UCSD-AML1 (cell line): ENCODE measurements at regions not wholly inside any gene's neighbourhood (a gene's known extent, or its start where the extent isn't known, plus 50 kb on each side); places are given as distances from the start of the nearest gene placed in this dataset.

Experiments
- DNase-seq: peaks from one replicate; lab custom pipeline; 2025; ENCODE audit not compliant: unreplicated experiment; lab: John Stamatoyannopoulos, UW

GRCh38 chr16:66212428-66212827, 154.1 kb upstream of the CDH5 start:
- no peak for DNase-seq

- DNase-seq, result no peak
Measured at GRCh38 chr16:66211651-66212050, 154.8 kb upstream of the CDH5 start.

GRCh38 chr16:66207883-66208265, 158.6 kb upstream of the CDH5 start:
- no peak for DNase-seq

- DNase-seq, result no peak
Measured at GRCh38 chr16:66207139-66207882, 159.2 kb upstream of the CDH5 start.

GRCh38 chr16:66206363-66206762, 160.1 kb upstream of the CDH5 start:
- DNase-seq, result no peak

GRCh38 chr16:66205287-66206231, 160.9 kb upstream of the CDH5 start:
- DNase-seq, result no peak

- DNase-seq, result no peak
Measured at GRCh38 chr16:66204756-66205155, 161.7 kb upstream of the CDH5 start.

GRCh38 chr16:66203476-66203875, 163.0 kb upstream of the CDH5 start:
- DNase-seq, result no peak

- DNase-seq, result no peak
Measured at GRCh38 chr16:66199189-66199588, 167.3 kb upstream of the CDH5 start.

GRCh38 chr16:66198641-66199040, 167.8 kb upstream of the CDH5 start:
- DNase-seq, result no peak

- no peak for DNase-seq
Measured at GRCh38 chr16:66197668-66198278, 168.7 kb upstream of the CDH5 start.

- DNase-seq, result no peak
Measured at GRCh38 chr16:66196770-66197169, 169.7 kb upstream of the CDH5 start.

- DNase-seq, result no peak
Measured at GRCh38 chr16:66194866-66195265, 171.6 kb upstream of the CDH5 start.

GRCh38 chr16:66193543-66194229, 172.8 kb upstream of the CDH5 start:
- DNase-seq, result no peak

- DNase-seq, result no peak
Measured at GRCh38 chr16:66190411-66190810, 176.1 kb upstream of the CDH5 start.

- DNase-seq, result no peak
Measured at GRCh38 chr16:66189951-66190350, 176.5 kb upstream of the CDH5 start.

GRCh38 chr16:66188917-66189725, 177.4 kb upstream of the CDH5 start:
- DNase-seq, result no peak

GRCh38 chr16:66186251-66186785, 180.2 kb upstream of the CDH5 start:
- DNase-seq, result no peak

GRCh38 chr16:66182592-66182991, 183.9 kb upstream of the CDH5 start:
- DNase-seq, result no peak

GRCh38 chr16:66176731-66177130, 189.8 kb upstream of the CDH5 start:
- DNase-seq, result no peak
